NT2/D1 (cell line): ENCODE measurements at regions not wholly inside any gene's neighbourhood (a gene's known extent, or its start where the extent isn't known, plus 50 kb on each side); places are given as distances from the start of the nearest gene placed in this dataset.

Source experiments
- SUZ12 ChIP-seq: IDR thresholded peaks from 2 replicates; pipeline ENCODE4 v1.6.1; 2011; ENCODE audit not compliant: insufficient read length, insufficient read depth; ENCODE audit errors: extremely low read depth
- YY1 ChIP-seq: IDR thresholded peaks from 2 replicates; pipeline ENCODE4 v1.6.1; 2011; ENCODE audit not compliant: insufficient read length, insufficient read depth

DNA sequence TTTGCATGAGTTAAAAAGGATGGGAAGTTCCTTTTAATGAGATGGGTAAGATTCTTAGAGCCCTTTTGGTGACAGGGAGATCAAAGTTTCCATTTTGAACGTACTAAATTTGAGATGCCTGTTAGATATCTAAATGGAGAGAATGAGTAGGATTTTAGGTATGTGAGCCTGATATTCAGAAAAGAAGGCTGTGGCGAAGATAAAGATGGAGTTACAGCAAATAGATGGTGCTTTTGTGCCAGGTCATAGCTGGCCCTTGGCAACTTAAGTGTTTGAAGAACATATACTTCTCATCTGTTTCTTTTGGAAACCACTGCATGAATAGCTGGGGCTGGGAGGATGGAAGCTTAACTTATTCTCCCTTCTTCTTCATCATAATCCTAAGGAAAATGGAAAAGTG, 282.5 kb downstream of the PTBP2 start:
- no peak for TF ChIP-seq YY1
- TF ChIP-seq SUZ12: no peak
